ENCODE measurements at regions not wholly inside any gene's neighbourhood (a gene's known extent, or its start where the extent isn't known, plus 50 kb on each side); places are given as distances from the start of the nearest gene placed in this dataset.

GRCh38 chr7:10429031-10429430 is 544.6 kb upstream of the PHF14 start:
- TF ChIP-seq CTCF (IDR thresholded peaks at IDR 0.05; ENCODE audit: low read depth, low read length) (no peak), EZH2phosphoT487 (IDR thresholded peaks at IDR 0.05; ENCODE audit: low read depth) (no peak)

Measured in OCI-LY3 (cell line).